Heart right ventricle (tissue), 16 donors: ENCODE measurements at regions not wholly inside any gene's neighbourhood (a gene's known extent, or its start where the extent isn't known, plus 50 kb on each side); places are given as distances from the start of the nearest gene placed in this dataset.

Experiments used
- ATAC-seq, 8 donors: fragments of 200-7000 bp; cut with Tn5 transposase; one replicate each; pipeline ENCODE4 v1.9.1; 2020; ENCODE audit warnings: mild to moderate bottlenecking in 8 of 8, moderate library complexity in 8 of 8, moderate number of reproducible peaks in 1 of 8
- DNase-seq, 2 donors: peaks; one replicate each; pipeline ENCODE4 v3.0.0-alpha.2; 2020
- H3K27ac ChIP-seq, 10 donors: fragments of 200-600 bp; sonication (generic) in 2 of 10; one replicate each; pipeline versions ENCODE4 v1.5.0 to v1.8.0; 2020 to 2022; ENCODE audit warnings: mild to moderate bottlenecking in 3 of 10
- H3K27me3 ChIP-seq, 7 donors: fragments of 200-600 bp; one replicate each; pipeline ENCODE4 v1.8.0; 2021 to 2022; ENCODE audit warnings: mild to moderate bottlenecking in 2 of 7
- H3K36me3 ChIP-seq, 9 donors: fragments of 200-600 bp; sonication (generic) in 1 of 9; one replicate each; pipeline versions ENCODE4 v1.5.0 to v1.8.0; 2020 to 2022; ENCODE audit warnings: mild to moderate bottlenecking in 2 of 9
- H3K4me1 ChIP-seq, 9 donors: fragments of 200-600 bp; sonication (generic) in 1 of 9; one replicate each; pipeline versions ENCODE4 v1.5.0 to v1.8.0; 2020 to 2022; ENCODE audit warnings: mild to moderate bottlenecking in 4 of 9
- H3K4me3 ChIP-seq, 10 donors: fragments of 200-600 bp; sonication (generic) in 2 of 10; one replicate each; pipeline versions ENCODE4 v1.5.0 to v1.8.0; 2020 to 2022; ENCODE audit warnings: mild to moderate bottlenecking in 7 of 10, moderate library complexity in 2 of 10
- H3K9me3 ChIP-seq, 11 donors: fragments of 200-600 bp in 10 of 11; sonication (generic) in 2 of 11; one replicate each; pipeline versions ENCODE4 v1.5.0 to v1.8.0; 2013 to 2022; ENCODE audit warnings: mild to moderate bottlenecking in 2 of 11, control low read depth in 1 of 11, moderate library complexity in 1 of 11
- CTCF ChIP-seq, 9 donors: fragments of 200-600 bp; sonication (generic) in 2 of 9; IDR thresholded peaks; one replicate each; pipeline versions ENCODE4 v1.5.0 to v1.8.0; 2021 to 2022; ENCODE audit warnings: antibody characterized with exemption in 9 of 9, mild to moderate bottlenecking in 5 of 9, moderate library complexity in 1 of 9
- WGBS, 2 donors: extraction: QIAGEN DNeasy Blood & Tissue Kit; methylation state at CpG; one replicate each; pipeline ENCODE4 v1.1.7; 2013; ENCODE audit warnings: inconsistent platforms in 1 of 2; 5-methylcytosine and 5-hydroxymethylcytosine counted together
- intact Hi-C, 10 donors: fragments of 100-400 bp; cut with DNase I; formaldehyde crosslinking; loops; one replicate each; pipeline versions ENCODE4 v1.11.1 to v1.14.2; 2022
- donor health status: Arrhythmogenic right ventricular cardiomyopathy.
- donor health status: ischemic (EF 13 %, LVEDD 7.1; RV severe dilation, severe dysfunction).
- donor health status: healthy with polysubstance abuse.
- donor health status: DM: no; HTN: yes; CAD: no.
- donor health status: DM: no; HTN: no; CAD: no.
- donor health status: ischemic (EF 25% LVEDD 6.9; RV normal size, moderate dysfunction).
- donor health status: ischemic (EF 25% LVEDD 5.7; RV mildly dilated, moderate dysfunction).
- donor health status: healthy.
- donor health status: DM: yes; HTN: yes; CAD: no.
- donor health status: Ischemic cardiomyopathy.
- donor health status: ischemic (EF 35%, LVEDD 5.7; RV mildly dilated, moderate dysfunction).
- donor health status: nonischemic (EF 11% LVEDD 7.7; RV severe dilation, severe dysfunction).
- donor health status: DM: yes; HTN: yes; CAD: no.
- donor health status: PGD.
- donor health status: ischemic (EF 29% LVEDD 5.4; RV normal size, mild dysfunction).
- donor health status: nonischemic (EF 23%, LVEDD 6.1; RV moderate dilation, normal function).

- H3K9me3 ChIP-seq, result no peaks in the 10 kb centered on the region
- DNase-seq, result no peak
- TF ChIP-seq CTCF (IDR thresholded peaks at IDR 0.05), result no peak
- peaks cover 0 to 16% (median 0%) of the 10 kb centered on the region in 9 donors for H3K4me1 ChIP-seq
- H3K27ac ChIP-seq, result no peak overlapping the region
- no peak overlapping the region for H3K4me3 ChIP-seq
- H3K36me3 ChIP-seq, result no peaks in the 10 kb centered on the region
- 73 to 74% methylated on average over 7 of the region's 7 CpGs for WGBS, 2 donors
- peaks cover 0 to 7% (median 0%) of the 10 kb centered on the region in 7 donors for H3K27me3 ChIP-seq
- intact Hi-C loops, result no loop called here
- no peak for ATAC-seq
Measured at GRCh38 chr20:25135031-25135430, 53.1 kb upstream of the VSX1 start.

- peaks cover 0 to 16% (median 0%) of the 10 kb centered on the region in 9 donors for H3K4me1 ChIP-seq
- peaks cover 0 to 10% (median 3%) of the 10 kb centered on the region in 7 donors for H3K27me3 ChIP-seq
- WGBS, 2 donors, result 59 to 77% methylated on average over 1 of the region's 1 CpG
- no peaks in the 10 kb centered on the region for H3K36me3 ChIP-seq
- H3K4me3 ChIP-seq, result no peak overlapping the region
- no peak for ATAC-seq
- no peak for TF ChIP-seq CTCF (IDR thresholded peaks at IDR 0.05)
- no peak overlapping the region for H3K27ac ChIP-seq
- intact Hi-C loops, result no loop called here
- DNase-seq, result no peak
- no peaks in the 10 kb centered on the region for H3K9me3 ChIP-seq
Measured at GRCh38 chr20:25136056-25136455, 54.1 kb upstream of the VSX1 start.

- Histone ChIP-seq H3K27ac (peak overlapping the region in 1 of 10 donors; percentile 28), H3K27me3 (peaks cover 0 to 17% (median 4%) of the 10 kb centered on the region in 7 donors), H3K4me3 (no peak overlapping the region), H3K9me3 (no peaks in the 10 kb centered on the region), H3K4me1 (peaks cover 0 to 16% (median 0%) of the 10 kb centered on the region in 9 donors), H3K36me3 (no peaks in the 10 kb centered on the region)
- ATAC-seq (peak; percentile 89 to 99 (median 96)), DNase-seq (peak; percentile 58 to 67)
- TF ChIP-seq CTCF (IDR thresholded peaks at IDR 0.05), result no peak
- WGBS, 2 donors, result 35 to 38% methylated on average over 6 of the region's 6 CpGs
- intact Hi-C loops, result no loop called here
Measured at GRCh38 chr20:25136643-25137559, 55.0 kb upstream of the VSX1 start.

- TF ChIP-seq CTCF (IDR thresholded peaks at IDR 0.05), result peak in 1 of 9 donors; percentile 18
- ATAC-seq (no peak), DNase-seq (no peak)
- Histone ChIP-seq H3K36me3 (no peaks in the 10 kb centered on the region), H3K27me3 (peaks cover 0 to 19% (median 4%) of the 10 kb centered on the region in 7 donors), H3K4me1 (peaks cover 0 to 16% (median 0%) of the 10 kb centered on the region in 9 donors), H3K4me3 (no peak overlapping the region), H3K27ac (no peak overlapping the region), H3K9me3 (no peaks in the 10 kb centered on the region)
- intact Hi-C loops, result no loop called here
- WGBS, 2 donors, result 69 to 74% methylated on average over 12 of the region's 12 CpGs
Measured at GRCh38 chr20:25139029-25139705, 56.3 kb upstream of the ENTPD6 start.
